IPS-NIHi11 (cell line): ENCODE measurements at regions not wholly inside any gene's neighbourhood (a gene's known extent, or its start where the extent isn't known, plus 50 kb on each side); places are given as distances from the start of the nearest gene placed in this dataset.

ENCODE experiments used
- DNase-seq: peaks from one replicate; pipeline ENCODE4 v3.0.0; 2012; ENCODE audit warnings: mixed read lengths, low spot score

DNA sequence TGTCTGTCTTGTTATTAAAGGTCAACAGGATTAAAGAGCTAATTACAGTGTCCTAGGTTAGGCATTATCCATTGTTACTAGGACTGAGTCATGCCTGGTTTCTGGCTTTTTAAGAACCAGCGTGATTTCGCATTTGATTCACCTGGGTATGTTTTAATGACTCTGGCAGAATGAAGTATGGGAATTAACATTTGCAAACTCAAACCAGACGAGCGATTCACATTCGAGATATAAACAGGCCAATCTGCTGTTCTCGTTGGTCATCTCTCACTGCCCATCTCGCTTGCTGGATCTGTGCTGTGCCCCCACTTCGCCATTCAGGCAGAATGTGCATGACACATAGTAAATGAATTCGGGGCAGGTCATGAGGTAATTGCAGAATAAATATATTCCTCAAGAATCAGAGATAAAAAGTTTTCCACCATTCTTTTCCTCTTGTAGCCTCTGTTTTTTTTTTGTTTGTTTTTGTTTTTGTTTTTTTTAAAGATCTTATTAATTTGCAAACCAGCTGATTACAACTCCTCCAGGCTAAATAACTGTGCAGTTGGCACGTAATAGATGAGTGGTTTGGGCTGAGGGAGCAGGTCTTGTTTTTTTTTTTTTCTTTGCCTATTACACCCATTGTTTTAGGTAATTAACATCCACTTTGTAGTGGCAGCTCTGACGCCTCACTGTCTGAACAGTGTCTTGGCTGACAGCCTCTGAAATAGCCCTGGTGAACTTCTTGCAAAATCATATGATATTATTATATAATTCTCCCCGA lies 313.5 kb upstream of the MSX2 start:
- no peak for DNase-seq

DNA sequence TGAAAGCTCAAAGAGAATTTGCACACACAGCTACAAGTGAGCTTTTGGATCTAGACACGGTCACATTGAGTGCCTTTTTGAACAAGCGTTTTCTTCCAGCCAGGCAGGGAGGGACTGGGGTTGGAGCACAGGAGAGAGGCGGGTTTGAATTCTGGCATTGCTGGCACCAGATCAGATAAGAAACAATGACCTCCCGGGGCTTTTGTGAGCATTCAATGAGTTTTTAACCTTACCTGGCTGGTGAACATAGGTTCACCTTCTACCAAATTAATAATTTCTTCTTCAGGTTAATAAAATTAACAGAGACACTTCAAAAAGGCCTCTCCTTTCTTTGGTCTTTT lies 312.9 kb upstream of the MSX2 start:
- DNase-seq: no peak

DNA sequence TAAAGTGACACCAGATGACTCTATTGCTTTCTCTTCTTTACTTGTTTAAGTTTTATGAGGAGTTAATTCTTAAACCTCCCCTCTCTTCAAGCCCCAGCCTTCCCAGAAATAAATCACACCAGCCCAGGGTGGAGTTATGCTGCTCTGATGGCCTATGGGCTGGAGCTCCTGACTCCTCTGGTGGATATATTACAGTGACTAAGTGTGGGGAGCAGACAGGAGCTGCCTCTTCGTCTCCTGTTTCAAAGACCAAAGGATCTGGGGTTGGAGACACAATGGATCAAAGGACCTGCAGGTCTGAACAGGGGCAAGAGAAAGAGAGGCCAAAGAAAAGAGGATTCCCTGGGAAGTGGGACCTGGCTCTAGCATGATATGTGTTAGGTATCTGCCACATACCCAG lies 312.0 kb upstream of the MSX2 start:
- no peak for DNase-seq

DNA sequence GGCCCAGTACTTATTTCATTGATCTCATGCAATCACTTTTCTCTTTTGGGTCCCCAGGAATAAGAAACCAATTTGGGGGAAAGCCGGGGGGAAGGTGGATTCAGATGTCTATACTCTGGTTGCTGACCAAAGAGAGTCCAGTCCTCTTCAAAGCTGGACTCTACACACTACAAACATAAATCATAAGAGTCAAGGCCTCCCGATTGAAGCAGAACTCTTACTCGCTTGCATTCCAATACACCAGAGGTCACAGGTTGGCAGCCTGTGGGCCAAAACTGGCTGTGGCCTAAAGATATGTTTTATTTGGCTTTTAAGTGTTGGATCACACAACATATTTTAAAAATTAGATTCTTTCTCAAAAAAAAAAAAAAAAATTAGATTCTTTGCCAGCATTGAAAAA lies 311.4 kb upstream of the MSX2 start:
- no peak for DNase-seq

DNA sequence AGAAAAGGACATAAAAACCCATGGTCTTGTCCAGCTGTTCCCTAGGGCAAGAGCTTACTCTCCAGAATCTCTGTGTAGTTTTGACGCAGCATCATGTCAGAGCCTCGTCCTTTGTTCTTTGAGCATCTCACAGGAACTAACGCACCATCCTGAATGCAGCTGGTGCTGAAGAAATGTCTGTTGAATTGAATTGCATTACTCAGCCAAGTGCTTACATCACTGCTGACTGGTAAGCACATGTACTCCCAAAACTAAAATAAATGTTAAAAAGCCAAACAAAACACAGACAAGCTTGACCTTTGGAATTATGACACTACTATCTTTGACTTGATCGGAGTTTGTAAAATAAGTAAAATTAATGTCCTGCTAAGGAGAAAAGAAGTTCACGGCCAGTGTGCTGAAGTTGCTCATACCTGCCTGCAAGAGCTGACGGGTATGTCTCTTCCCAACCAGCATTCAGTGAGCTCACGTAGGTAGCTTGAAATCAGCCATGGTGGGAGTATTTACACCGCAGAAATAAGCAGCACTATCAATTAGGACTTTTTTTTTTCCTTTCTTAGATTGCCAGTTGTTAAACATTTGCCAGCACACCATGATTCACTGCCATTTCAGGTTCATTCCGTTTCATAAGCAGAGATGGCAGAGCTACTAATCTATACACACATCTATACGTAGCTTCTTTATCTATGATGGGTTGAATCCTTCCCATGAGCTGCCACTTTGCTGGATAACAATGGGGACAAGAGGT lies 310.6 kb upstream of the MSX2 start:
- no peak for DNase-seq

DNA sequence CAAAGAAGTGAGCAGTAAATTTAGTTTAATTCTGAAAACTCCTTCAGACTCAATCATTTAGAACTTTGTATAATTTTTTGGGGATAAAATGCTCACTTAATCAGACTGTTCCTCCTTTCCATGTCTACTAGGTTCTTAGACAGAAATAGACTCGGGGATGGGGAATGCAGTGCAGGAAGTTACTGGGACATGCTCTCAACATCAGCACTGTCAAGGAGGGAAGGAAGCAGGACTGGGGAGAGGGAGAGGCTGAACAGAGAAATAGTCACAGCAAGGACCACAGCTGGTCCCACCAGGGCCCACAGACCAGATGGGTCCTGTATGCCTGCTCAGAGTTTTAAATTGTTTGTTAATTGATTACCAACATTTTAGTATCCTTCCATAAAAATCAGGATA lies 310.1 kb upstream of the MSX2 start:
- no peak for DNase-seq

DNA sequence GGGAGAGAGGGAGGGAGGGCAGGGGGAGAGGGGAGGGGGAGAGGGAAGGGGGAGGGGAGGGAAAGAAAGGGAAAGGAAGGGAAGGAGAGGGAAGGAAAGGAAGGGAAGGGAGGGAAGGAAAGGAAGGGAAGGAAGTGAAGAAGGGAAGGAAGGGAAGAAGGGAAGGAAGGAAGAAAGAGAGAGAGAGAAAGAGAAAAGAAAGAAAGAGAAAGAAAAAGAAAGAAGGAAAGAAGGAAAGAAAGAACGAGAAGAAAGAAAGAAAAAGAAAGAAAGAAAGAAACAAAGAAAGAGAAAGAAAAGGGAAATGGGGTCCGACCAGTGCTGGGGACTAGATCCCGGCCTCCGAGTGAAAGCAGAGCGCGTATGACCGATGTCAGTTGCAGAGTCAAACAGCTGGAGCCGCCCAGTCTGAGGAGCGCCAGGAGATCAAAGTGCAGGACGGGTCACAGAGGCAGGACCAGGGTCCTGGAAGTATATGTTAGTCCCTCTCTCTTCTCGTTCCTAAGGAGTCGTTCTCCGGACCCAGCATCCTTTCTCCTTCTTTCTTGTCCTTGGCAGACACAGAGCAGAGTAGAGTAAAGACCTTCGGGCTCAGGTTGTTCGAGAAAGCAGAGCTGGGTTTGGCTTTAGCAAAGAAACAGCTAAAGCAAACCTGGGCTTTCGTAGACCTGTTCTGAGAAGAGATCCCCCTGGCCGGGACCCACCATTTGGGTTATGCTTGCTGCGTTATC lies 305.4 kb upstream of the MSX2 start:
- peak; percentile 63 for DNase-seq

DNA sequence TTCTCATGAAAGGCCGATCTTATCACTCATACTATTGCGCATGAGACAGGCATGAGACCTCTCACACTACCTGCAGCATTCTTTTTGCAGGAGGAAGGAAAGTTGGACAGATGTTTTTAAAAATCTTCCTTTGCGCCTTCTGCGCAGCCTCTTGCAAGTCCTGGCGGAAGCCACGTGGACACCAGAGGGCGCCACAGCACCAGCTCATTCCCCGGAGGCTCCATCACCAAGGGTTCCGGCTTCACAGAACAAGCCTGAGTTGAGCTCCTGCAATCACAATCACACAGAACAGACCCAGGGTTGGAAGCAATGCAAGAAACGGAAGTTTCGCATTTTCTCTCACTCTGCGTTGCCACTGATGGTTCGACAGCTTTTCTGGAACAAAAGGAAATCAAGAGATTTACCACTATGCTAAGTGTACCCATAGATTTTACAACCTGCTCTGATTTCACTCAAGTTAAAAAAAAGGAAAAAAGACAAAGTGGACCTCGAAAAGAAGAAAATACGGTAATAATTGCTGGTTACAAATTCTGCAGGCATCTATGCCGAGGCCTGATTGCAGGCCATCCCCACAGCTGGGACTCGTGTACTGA lies 304.7 kb upstream of the MSX2 start:
- DNase-seq: peak; percentile 85

DNA sequence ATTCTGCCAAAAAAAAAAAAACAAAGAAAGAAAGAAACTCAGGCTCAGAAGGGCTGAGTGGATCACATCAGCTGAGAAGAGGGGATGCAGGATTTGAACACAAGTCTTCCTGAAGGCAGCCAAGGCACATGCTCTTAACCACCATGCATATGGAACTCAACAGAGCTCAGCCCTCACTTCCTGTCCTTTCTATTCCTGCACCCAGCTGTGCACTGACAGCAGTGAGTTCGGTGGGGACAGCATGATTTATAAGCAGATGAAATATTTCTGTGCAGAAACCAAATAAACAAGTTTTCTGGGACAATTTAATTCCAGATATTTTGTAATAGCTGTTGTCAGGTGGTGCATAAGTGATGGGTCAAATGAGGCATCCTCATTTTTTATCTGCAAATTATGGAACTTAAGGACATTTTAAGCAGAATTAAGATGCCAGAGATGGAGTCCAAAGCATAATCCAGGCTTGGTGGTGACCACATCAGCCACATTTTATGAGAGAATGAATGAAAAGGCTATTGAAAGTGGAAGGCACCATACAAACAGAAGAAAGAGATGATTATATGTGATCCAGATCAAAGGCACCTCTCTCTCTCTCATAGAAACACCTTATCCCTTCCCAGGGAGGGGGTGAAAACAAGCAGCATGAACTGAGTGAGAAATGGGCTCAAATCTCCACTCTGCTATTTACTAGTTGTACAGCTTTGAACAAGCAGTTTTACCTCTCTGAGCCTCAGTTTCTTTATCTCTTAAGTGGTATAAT lies 303.6 kb upstream of the MSX2 start:
- no peak for DNase-seq

DNA sequence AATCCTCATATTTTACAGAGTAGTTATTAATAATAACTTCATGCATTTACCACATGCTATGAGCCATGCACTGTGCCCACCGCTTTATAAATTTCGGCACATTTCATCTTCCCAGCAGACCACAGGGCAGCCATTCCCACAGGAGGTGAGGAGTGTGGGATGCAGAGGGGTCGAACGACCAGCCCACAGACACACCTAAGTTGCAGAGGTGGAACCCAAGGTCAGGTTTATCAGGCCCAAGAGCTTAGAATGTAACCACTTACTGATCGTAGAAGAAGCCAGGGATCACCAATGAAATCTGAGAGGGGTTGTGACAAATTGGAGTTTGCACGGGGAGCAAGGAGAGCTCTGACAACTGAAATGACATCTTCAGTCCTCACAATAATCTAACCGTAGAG lies 303.0 kb upstream of the MSX2 start:
- no peak for DNase-seq

DNA sequence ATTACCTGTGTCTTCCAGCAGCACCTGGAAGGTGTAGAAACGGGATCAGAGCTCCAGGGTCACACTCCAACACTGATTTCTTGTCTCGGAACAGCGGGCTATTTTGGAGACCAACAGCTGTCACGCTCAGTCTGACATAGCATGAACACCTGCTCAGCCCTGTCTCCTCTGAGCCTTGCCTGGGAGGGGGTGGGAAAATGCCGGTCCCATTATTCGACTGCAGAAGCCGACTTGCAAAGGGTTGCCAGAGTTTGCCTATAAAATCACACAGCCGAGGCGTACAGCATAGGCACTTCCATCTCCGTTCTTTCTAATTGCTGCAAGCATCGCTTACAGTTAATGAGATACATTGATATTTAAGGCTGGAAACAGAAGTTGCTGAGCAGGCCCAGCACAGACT lies 300.8 kb upstream of the MSX2 start:
- DNase-seq: no peak

DNA sequence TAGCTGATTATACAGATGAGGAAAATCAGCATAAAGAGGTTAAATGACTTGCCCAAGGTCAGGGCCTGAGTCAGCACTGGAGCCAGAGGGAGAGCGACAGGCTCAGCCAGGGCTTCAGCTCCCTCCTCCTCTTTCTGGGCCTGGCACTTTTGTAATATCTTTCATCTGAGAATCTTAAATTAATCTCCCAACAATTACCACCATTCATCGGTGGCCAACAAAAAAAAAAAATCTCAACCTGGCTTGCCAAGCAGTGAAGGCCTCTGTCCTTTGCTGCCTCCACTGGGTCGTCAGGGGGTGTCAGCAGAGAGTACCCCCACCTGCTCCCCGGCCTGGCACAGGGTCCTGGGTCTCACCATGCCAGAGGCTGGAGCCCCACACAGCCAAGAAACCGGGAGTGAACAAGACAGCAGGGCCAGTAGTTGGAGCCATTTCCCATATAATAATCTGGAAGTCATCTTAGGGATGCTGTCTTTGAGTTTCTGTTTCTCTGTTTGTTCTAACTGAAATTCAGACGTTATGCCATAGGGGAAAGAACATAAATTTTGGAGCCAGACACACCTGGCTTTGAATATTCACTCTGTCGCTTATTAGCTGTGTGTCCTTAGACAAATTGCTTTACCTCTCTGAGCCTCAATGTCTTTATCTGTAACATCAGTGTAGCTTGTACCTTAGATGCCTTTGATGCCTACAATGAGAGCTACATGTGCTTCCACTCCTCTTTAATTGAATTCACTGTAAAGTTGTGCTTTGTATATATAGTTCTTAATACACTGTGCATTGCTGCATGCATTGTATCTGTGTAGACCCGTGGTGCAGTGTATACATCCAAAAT lies 299.9 kb upstream of the MSX2 start:
- DNase-seq: no peak

DNA sequence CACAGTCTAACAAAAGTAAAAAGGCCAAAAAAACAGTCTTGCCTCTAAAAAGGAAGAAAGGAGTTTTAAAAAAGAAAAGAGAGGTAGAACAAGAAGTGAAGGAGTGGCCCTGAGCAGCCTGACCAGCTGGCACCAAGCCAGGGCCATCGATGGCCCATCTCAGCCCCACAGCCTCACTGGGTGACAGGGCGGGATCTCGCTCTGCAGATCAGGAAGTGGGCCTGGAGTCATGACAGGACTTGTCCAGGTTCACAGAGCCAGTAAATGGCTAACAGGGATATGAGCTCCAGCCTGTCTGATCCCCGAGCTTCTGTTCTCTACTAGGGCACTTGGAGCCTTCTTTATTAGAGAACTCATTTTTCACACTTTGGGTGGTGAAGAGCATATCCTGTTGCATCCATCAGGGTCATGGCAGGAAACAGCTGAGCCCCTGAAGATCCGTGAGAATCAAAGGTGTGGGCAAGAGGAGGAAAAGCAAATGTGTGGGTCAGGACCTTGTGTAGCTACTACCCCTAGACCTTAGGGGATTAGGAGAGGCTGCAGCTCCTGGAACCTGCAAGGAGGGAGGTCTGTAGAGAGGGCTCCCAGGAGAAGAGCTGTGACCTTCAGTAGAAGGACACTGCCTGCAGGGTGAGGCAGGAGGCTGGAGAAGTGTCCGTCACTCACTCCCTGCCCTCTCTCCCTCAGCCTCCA lies 299.0 kb upstream of the MSX2 start:
- DNase-seq: no peak

DNA sequence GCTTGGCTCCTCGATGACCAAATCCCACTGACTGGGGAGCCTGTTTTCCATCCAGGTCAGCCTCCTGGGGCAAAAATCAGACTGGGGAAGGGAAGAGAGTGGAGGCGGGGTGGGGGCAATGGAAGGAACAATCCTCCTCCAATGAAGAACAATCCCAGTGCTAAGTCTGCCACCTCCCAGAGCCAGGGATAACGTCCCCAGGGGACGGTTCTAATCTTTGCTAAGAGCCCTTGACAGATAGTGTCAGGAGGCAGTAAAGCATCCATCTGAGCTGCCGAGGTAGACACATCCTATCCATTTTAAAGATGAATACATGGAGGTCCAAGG lies 298.5 kb upstream of the MSX2 start:
- DNase-seq: no peak

DNA sequence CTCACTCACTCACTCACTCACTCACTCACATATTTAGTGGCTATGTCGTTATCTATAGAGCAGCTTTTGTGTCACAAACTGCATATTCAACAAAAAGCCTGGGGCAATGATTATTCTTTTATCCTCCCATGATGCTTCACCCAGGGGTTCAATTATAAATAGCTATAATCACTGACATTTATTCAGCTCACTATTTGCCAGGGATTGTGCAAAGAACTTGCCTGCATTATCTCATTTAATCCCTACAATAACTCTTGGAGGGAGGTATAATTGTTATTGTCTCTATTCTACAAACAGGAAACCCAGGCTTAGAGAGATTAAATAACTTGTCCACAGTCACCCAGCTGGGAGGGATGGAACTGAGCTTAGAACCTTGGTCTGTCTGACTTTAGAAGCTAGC lies 298.0 kb upstream of the MSX2 start:
- DNase-seq: no peak

DNA sequence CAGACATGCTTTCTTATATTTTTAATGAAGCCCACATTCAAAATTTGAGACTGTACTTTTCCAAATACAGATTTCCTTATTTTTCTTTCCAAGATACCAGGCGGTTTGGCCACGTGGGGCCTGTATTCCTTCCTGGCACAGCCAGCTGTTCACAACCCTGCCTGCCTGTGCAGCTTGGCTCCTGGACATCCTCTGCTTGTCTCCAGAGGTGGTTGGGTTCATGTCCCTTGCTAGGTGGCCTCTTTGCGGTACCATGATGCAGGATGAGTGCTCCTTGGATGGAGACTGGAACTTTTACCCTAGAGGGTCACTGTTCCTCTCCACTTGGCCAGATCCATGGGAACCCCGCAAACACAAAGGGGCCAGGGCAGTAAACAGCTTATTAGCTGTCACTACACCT lies 297.5 kb upstream of the MSX2 start:
- no peak for DNase-seq

DNA sequence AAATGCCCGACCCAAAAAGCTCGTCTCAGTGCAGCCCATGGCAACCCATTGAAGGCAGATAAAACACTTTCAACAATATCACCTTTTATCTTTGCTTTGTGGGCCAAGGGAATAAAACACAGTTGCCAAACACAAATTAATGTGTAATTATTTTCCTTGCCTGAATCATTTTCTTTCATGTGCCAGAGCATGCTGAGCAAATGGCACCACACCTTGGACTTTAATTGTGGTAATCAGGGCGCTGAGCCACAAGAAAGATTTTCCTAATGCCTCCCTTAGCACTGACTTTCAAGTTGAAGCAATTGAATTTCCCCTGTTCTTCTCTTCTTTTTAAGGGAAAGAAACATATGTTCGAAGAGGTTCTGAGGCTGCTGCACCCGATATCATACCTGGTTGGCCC lies 297.1 kb upstream of the MSX2 start:
- no peak for DNase-seq

DNA sequence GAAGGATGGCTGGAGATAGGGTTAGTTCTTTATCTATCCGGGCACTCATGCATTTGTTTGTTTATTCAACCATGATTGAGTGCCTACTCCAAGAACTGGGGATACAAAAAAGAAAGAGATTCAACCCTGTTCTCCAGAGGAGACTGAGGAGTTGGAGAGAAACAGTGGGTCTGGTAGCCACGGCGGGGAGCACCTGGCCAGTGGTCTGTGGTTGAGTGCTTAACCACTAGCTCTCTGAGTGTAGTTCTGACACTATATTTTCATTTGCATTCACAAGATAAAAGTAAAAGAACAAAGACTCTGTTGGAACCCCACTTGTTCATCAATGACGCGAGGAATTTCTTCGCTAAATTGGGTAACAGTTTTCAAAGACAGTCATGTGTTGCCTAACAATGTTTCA lies 295.5 kb upstream of the MSX2 start:
- no peak for DNase-seq

DNA sequence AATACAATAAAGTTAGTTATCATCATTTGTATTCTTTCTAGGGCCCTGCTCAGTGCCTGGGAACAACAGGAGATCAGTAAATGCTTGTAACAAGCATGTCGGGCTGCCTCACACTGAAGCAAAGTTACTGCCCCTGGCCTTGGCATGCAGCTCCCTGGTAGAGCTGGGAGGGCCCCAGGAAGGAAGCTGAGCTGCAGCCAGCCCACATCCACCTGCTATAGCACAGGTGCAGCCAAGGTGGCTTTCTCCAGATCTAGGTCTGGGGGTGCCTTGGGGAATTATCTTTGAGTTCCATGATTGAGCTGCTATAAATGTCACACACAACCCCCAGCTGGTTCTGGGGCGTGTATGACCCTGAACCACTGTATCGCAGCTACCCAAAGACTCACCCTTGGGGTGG lies 293.4 kb upstream of the MSX2 start:
- DNase-seq: no peak

DNA sequence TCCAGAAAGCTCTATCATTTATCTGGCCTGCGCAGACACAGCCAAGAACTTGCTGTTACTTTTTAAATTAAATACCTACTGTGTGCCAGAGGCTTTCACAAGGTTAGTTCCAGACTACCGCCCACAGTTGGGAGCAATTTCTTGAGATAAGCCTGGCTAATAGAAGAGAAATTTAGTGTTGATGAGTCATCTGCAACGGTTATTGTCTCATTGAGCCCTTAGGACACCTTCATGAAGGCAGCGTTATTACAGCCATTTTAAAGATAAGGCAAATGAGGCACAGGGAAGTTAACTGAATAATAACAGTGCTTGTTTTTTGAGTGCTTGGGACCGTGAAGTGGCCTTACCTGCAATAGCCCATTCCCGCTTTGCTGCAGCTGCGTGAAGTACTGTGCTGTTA lies 292.9 kb upstream of the MSX2 start:
- DNase-seq: no peak

DNA sequence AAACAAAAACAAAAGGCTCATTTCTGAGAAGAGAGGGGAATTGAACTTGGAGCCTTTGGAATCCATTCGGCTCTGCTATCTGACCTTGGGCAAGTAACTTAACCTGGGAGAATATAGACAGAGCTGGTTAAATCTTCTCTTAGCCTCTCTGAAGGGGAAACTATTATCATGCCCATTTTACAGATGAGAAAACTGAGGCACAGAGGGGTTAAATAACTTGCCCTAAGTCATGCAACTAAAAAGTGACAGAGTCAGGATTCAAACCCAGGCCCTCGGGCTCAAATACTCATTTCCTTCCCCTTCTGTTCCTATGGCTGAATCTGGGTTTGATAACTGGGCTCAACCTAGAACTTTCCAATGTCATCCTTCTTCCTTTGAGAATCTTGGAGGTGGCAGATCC lies 291.3 kb upstream of the MSX2 start:
- no peak for DNase-seq
